SH-SY5Y (cell line): ENCODE measurements at regions not wholly inside any gene's neighbourhood (a gene's known extent, or its start where the extent isn't known, plus 50 kb on each side); places are given as distances from the start of the nearest gene placed in this dataset.

Source experiments
- GATA2 ChIP-seq: IDR thresholded peaks from 2 replicates; pipeline ENCODE4 v1.6.1; 2011; ENCODE audit warnings: mild to moderate bottlenecking, low read depth, low read length
- GATA3 ChIP-seq: IDR thresholded peaks from 2 replicates; pipeline ENCODE4 v1.6.1; 2011; ENCODE audit warnings: low read depth, mild to moderate bottlenecking, low read length, moderate library complexity

GRCh38 chr2:171253900-171254650 is 93.4 kb upstream of the TLK1 start:
- no peak for TF ChIP-seq GATA3
- TF ChIP-seq GATA2 = no peak
